GM19438 (cell line): ENCODE measurements at regions not wholly inside any gene's neighbourhood (a gene's known extent, or its start where the extent isn't known, plus 50 kb on each side); places are given as distances from the start of the nearest gene placed in this dataset.
"Not testable (repeated sequence)": the region's sequence is repeated elsewhere in the genome, so short reads cannot be mapped to it uniquely, and the experiment has no call there.

ENCODE experiments used
- ATAC-seq: cut with Tn5 transposase; IDR thresholded peaks from one replicate; pipeline ENCODE4 v1.9.1; 2021; ENCODE audit warnings: low read depth; ENCODE audit not compliant: unreplicated experiment

GRCh38 chr14:36418937-36419336 lies 98.5 kb upstream of the MBIP start:
- ATAC-seq: no peak

- not testable (repeated sequence) for ATAC-seq
These were observed 91.5 kb upstream of the MBIP start for GRCh38 chr14:36411951-36412350.

GRCh38 chr14:36408388-36408787 lies 88.0 kb upstream of the MBIP start:
- no peak for ATAC-seq

GRCh38 chr14:36405589-36406274 lies 85.3 kb upstream of the MBIP start:
- ATAC-seq: no peak

GRCh38 chr14:36402867-36403266 lies 82.4 kb upstream of the MBIP start:
- no peak for ATAC-seq

- ATAC-seq: no peak
These were observed 78.2 kb upstream of the MBIP start for GRCh38 chr14:36398463-36399291.

- no peak for ATAC-seq
These were observed 76.9 kb upstream of the MBIP start for GRCh38 chr14:36397357-36397756.

- ATAC-seq: no peak
These were observed 76.4 kb upstream of the MBIP start for GRCh38 chr14:36396798-36397197.

GRCh38 chr14:36394593-36394992 lies 74.2 kb upstream of the MBIP start:
- no peak for ATAC-seq

GRCh38 chr14:36390718-36391117 lies 70.3 kb upstream of the MBIP start:
- no peak for ATAC-seq

- no peak for ATAC-seq
These were observed 63.5 kb upstream of the MBIP start for GRCh38 chr14:36383767-36384431.

GRCh38 chr14:36373982-36374673 lies 53.7 kb upstream of the MBIP start:
- peak; percentile 93 for ATAC-seq
